ENCODE measurements at regions not wholly inside any gene's neighbourhood (a gene's known extent, or its start where the extent isn't known, plus 50 kb on each side); places are given as distances from the start of the nearest gene placed in this dataset.

DNA sequence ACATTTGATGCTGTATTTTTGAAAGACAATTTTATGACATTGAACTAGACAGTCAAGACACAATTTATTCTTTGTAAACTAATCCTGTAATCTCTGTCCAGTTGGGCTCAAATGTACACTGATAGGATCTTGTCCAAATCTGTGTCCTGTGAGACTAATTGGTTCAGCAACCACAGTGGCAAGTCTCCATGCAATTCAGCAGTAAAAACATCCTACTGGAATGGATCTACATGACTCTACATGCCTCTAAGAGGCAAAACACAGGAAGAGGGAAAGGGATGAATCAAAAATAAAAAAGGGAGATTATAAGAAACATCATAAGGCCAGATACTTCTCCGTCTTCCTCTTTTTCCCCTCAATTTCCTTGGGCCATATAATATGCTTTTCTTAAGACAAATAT, 1164.2 kb downstream of the NLGN4Y start:
- no peak for DNase-seq
- H3K4me1 Mint-ChIP-seq (ENCODE audit: low read depth, unreplicated experiment): no peaks in the 10 kb centered on the region
- no peak overlapping the region for H3K4me3 Mint-ChIP-seq (ENCODE audit: unreplicated experiment)
- H3K27ac Mint-ChIP-seq (ENCODE audit: unreplicated experiment): no peak overlapping the region
- H3K27me3 Mint-ChIP-seq (ENCODE audit: unreplicated experiment): no peaks in the 10 kb centered on the region
- no peaks in the 10 kb centered on the region for H3K36me3 Mint-ChIP-seq (ENCODE audit: unreplicated experiment)
- TF ChIP-seq, protein P1, sequence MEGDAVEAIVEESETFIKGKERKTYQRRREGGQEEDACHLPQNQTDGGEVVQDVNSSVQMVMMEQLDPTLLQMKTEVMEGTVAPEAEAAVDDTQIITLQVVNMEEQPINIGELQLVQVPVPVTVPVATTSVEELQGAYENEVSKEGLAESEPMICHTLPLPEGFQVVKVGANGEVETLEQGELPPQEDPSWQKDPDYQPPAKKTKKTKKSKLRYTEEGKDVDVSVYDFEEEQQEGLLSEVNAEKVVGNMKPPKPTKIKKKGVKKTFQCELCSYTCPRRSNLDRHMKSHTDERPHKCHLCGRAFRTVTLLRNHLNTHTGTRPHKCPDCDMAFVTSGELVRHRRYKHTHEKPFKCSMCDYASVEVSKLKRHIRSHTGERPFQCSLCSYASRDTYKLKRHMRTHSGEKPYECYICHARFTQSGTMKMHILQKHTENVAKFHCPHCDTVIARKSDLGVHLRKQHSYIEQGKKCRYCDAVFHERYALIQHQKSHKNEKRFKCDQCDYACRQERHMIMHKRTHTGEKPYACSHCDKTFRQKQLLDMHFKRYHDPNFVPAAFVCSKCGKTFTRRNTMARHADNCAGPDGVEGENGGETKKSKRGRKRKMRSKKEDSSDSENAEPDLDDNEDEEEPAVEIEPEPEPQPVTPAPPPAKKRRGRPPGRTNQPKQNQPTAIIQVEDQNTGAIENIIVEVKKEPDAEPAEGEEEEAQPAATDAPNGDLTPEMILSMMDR (IDR thresholded peaks at IDR 0.05; ENCODE audit: partially characterized antibody, unreplicated experiment): no peak
- H3K9me3 Mint-ChIP-seq (ENCODE audit: unreplicated experiment): no peaks in the 10 kb centered on the region

DNA sequence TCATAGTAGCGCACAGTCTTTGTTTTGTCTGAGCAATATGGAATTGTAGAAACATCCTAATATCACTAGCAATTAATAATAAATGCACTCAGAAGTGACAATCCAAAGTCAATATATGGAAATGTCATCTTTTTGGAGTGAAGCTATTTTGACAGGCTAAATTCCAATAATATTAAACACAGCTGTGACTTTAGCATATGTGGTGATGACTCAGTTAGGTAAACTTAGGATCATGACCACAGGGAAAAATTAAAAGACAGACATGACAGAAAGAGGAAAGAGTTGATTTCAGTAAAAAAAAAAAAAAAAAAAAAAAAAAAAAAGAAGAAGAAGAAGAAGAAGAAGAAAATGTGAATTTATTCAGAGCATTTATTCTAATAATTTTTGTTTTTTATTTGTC, 1165.7 kb downstream of the NLGN4Y start:
- Mint-ChIP-seq H3K4me3 (ENCODE audit: unreplicated experiment) (no peak overlapping the region), H3K9me3 (ENCODE audit: unreplicated experiment) (no peaks in the 10 kb centered on the region), H3K27ac (ENCODE audit: unreplicated experiment) (no peak overlapping the region), H3K27me3 (ENCODE audit: unreplicated experiment) (no peaks in the 10 kb centered on the region), H3K36me3 (ENCODE audit: unreplicated experiment) (no peaks in the 10 kb centered on the region), H3K4me1 (ENCODE audit: low read depth, unreplicated experiment) (no peaks in the 10 kb centered on the region)
- DNase-seq: no peak
- TF ChIP-seq, protein P1 (IDR thresholded peaks at IDR 0.05; ENCODE audit: partially characterized antibody, unreplicated experiment): no peak

DNA sequence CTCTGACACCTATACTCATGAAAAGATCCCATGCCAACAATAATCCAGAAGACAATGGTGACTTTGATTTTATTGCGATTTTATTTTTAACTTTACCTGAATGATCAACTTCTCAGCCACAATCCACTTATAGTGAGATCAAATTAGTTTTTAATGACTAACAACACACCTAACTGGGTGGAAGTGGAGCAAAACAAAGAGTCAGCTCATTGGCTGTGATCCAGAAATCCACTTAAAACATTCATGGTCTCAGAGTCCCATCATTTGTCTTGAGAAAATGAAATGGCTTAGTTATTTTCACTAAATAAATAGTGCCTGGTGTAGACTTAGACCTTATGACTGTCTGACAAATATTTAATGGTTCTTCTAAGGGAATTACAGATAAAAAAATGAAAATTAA, 1177.8 kb downstream of the NLGN4Y start:
- no peak overlapping the region for H3K4me3 Mint-ChIP-seq (ENCODE audit: unreplicated experiment)
- H3K4me1 Mint-ChIP-seq (ENCODE audit: low read depth, unreplicated experiment): no peaks in the 10 kb centered on the region
- TF ChIP-seq, protein P1 (IDR thresholded peaks at IDR 0.05; ENCODE audit: partially characterized antibody, unreplicated experiment): no peak
- no peaks in the 10 kb centered on the region for H3K9me3 Mint-ChIP-seq (ENCODE audit: unreplicated experiment)
- H3K36me3 Mint-ChIP-seq (ENCODE audit: unreplicated experiment): no peaks in the 10 kb centered on the region
- no peak for DNase-seq
- H3K27ac Mint-ChIP-seq (ENCODE audit: unreplicated experiment): no peak overlapping the region
- no peaks in the 10 kb centered on the region for H3K27me3 Mint-ChIP-seq (ENCODE audit: unreplicated experiment)

DNA sequence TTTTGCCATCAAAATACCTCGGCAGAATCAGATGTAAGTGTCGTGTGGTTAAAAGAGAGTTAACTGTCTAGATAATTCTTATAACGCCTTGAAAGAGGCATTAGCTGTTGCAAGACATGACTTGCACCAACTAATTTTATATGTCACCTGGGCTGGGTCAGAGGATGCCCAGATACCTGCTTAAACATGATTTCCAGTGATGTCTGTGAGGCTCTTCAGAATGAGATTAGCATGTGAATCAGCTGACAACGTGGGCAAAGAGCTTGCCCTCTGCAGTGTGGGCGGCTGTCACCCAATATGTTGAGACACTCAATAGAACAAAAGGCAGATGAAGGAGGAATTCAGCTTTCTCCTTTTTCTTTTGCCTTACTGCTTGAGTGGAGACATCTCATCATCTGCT, 1180.6 kb downstream of the NLGN4Y start:
- Mint-ChIP-seq H3K9me3 (ENCODE audit: unreplicated experiment) (no peaks in the 10 kb centered on the region), H3K4me3 (ENCODE audit: unreplicated experiment) (no peak overlapping the region), H3K27me3 (ENCODE audit: unreplicated experiment) (no peaks in the 10 kb centered on the region), H3K36me3 (ENCODE audit: unreplicated experiment) (no peaks in the 10 kb centered on the region), H3K4me1 (ENCODE audit: low read depth, unreplicated experiment) (no peaks in the 10 kb centered on the region), H3K27ac (ENCODE audit: unreplicated experiment) (no peak overlapping the region)
- TF ChIP-seq, protein P1 (IDR thresholded peaks at IDR 0.05; ENCODE audit: partially characterized antibody, unreplicated experiment): no peak
- no peak for DNase-seq

DNA sequence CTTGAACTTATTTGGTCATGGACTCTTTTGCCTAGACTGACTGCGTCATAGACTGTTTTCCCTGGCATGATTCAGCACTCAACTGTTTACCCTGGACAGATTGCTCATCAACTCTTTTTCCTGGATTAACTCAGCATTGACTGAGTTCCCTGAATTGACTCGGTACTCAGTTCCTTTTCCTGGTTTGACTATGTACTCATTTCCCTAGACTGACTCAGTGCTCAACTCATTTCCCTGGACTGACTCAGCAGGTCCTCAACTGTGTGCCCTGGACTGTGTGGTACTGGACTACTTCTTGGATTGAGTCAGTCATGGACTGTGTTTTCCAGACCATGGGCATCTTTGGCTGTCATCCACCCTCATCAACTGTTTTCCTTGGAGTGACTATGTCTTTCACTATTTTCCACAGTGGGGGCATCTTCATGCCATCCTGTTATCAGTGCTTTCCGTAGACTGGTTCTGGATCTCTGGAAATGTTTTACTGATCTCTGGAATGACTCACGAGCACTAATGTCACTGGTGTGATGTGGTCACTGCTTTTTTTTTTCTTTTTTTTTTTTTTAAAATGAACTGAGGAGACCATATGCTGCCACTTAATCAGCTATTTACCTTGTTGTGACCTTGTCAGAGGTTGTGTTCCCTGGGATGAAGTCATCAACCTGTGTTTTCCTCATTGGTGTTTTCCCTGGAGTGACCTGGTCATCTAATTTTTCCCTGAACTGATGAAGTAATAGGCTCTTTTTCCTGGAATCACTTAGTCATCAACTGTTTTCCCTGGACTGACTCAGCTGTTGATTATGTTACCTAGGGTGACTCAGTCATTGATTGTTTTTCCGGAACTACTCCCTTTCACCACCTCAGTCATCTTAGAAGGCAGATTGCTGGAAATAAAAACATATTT, 1225.5 kb downstream of the NLGN4Y start:
- no peaks in the 10 kb centered on the region for H3K36me3 Mint-ChIP-seq (ENCODE audit: unreplicated experiment)
- no peak overlapping the region for H3K27ac Mint-ChIP-seq (ENCODE audit: unreplicated experiment)
- DNase-seq: no peak
- peaks cover 2% of the 10 kb centered on the region for H3K9me3 Mint-ChIP-seq (ENCODE audit: unreplicated experiment)
- TF ChIP-seq, protein P1 (IDR thresholded peaks at IDR 0.05; ENCODE audit: partially characterized antibody, unreplicated experiment): no peak
- H3K4me3 Mint-ChIP-seq (ENCODE audit: unreplicated experiment): no peak overlapping the region
- peaks cover 1% of the 10 kb centered on the region for H3K27me3 Mint-ChIP-seq (ENCODE audit: unreplicated experiment)
- no peaks in the 10 kb centered on the region for H3K4me1 Mint-ChIP-seq (ENCODE audit: low read depth, unreplicated experiment)

Data from glutamatergic neuron (in vitro differentiated cells).